Fibroblast of pulmonary artery (primary cell): ENCODE measurements at regions not wholly inside any gene's neighbourhood (a gene's known extent, or its start where the extent isn't known, plus 50 kb on each side); places are given as distances from the start of the nearest gene placed in this dataset.

Experiments used
- DNase-seq: peaks from one replicate; pipeline ENCODE4 v3.0.0-alpha.2; 2010; ENCODE audit warnings: low read depth
- H3K4me3 ChIP-seq: replicated peaks from 2 replicates; pipeline ENCODE4 v1.5.1; 2011; ENCODE audit warnings: low read depth, mild to moderate bottlenecking, control low read depth, low read length, moderate library complexity
- CTCF ChIP-seq: IDR thresholded peaks from 2 replicates; pipeline ENCODE4 v1.5.1; 2011; ENCODE audit warnings: mild to moderate bottlenecking, control low read depth, low read length, inconsistent platforms; ENCODE audit errors: missing control alignments

GRCh38 chr4:154073107-154073822 is 284.4 kb upstream of the SFRP2 start:
- DNase-seq, result peak; percentile 39
- H3K4me3 ChIP-seq, result no peak overlapping the region
- TF ChIP-seq CTCF, result no peak

- no peak for TF ChIP-seq CTCF
- no peak overlapping the region for H3K4me3 ChIP-seq
- no peak for DNase-seq
These were observed 278.9 kb upstream of the SFRP2 start for GRCh38 chr4:154067786-154068185.

- H3K4me3 ChIP-seq, result no peak overlapping the region
- DNase-seq, result no peak
- no peak for TF ChIP-seq CTCF
These were observed 276.5 kb upstream of the SFRP2 start for GRCh38 chr4:154065368-154065767.

GRCh38 chr4:154064244-154064643 is 275.4 kb upstream of the SFRP2 start:
- TF ChIP-seq CTCF, result no peak
- no peak for DNase-seq
- no peak overlapping the region for H3K4me3 ChIP-seq

- TF ChIP-seq CTCF, result no peak
- H3K4me3 ChIP-seq, result no peak overlapping the region
- peak; percentile 53 for DNase-seq
These were observed 260.7 kb upstream of the SFRP2 start for GRCh38 chr4:154049457-154050181.

- no peak overlapping the region for H3K4me3 ChIP-seq
- no peak for TF ChIP-seq CTCF
- DNase-seq, result no peak
These were observed 258.9 kb upstream of the SFRP2 start for GRCh38 chr4:154047733-154048132.
